GM21528 (cell line): ENCODE measurements at regions not wholly inside any gene's neighbourhood (a gene's known extent, or its start where the extent isn't known, plus 50 kb on each side); places are given as distances from the start of the nearest gene placed in this dataset.
"Not testable (repeated sequence)": the region's sequence is repeated elsewhere in the genome, so short reads cannot be mapped to it uniquely, and the experiment has no call there.

Source experiments
- ATAC-seq: cut with Tn5 transposase; IDR thresholded peaks from one replicate; pipeline ENCODE4 v1.9.1; 2021; ENCODE audit warnings: mild to moderate bottlenecking, moderate library complexity; ENCODE audit not compliant: unreplicated experiment, low FRiP score

GRCh38 chr3:153640689-153641665 lies 479.0 kb downstream of the RAP2B start:
- ATAC-seq: no peak

GRCh38 chr3:153642576-153642975 lies 478.6 kb upstream of the ARHGEF26 start:
- ATAC-seq: not testable (repeated sequence)

GRCh38 chr3:153643471-153643870 lies 477.7 kb upstream of the ARHGEF26 start:
- not testable (repeated sequence) for ATAC-seq

GRCh38 chr3:153649286-153649839 lies 471.8 kb upstream of the ARHGEF26 start:
- no peak for ATAC-seq

GRCh38 chr3:153652076-153652475 lies 469.1 kb upstream of the ARHGEF26 start:
- ATAC-seq: no peak

- no peak for ATAC-seq
Observed at GRCh38 chr3:153657046-153657445, 464.1 kb upstream of the ARHGEF26 start.

- no peak for ATAC-seq
Observed at GRCh38 chr3:153657461-153657860, 463.7 kb upstream of the ARHGEF26 start.

GRCh38 chr3:153658136-153658535 lies 463.1 kb upstream of the ARHGEF26 start:
- no peak for ATAC-seq

GRCh38 chr3:153666991-153667740 lies 454.0 kb upstream of the ARHGEF26 start:
- ATAC-seq: no peak

- ATAC-seq: no peak
Observed at GRCh38 chr3:153669527-153669926, 451.7 kb upstream of the ARHGEF26 start.

- ATAC-seq: no peak
Observed at GRCh38 chr3:153670577-153670976, 450.6 kb upstream of the ARHGEF26 start.

- ATAC-seq: no peak
Observed at GRCh38 chr3:153673853-153674252, 447.3 kb upstream of the ARHGEF26 start.

GRCh38 chr3:153679714-153680113 lies 441.5 kb upstream of the ARHGEF26 start:
- ATAC-seq: no peak

- ATAC-seq: no peak
Observed at GRCh38 chr3:153680526-153680925, 440.7 kb upstream of the ARHGEF26 start.

- no peak for ATAC-seq
Observed at GRCh38 chr3:153681057-153681456, 440.1 kb upstream of the ARHGEF26 start.

GRCh38 chr3:153688301-153689120 lies 432.7 kb upstream of the ARHGEF26 start:
- ATAC-seq: no peak

GRCh38 chr3:153693207-153693606 lies 428.0 kb upstream of the ARHGEF26 start:
- ATAC-seq: no peak

GRCh38 chr3:153702106-153702505 lies 419.1 kb upstream of the ARHGEF26 start:
- no peak for ATAC-seq

- ATAC-seq: no peak
Observed at GRCh38 chr3:153704115-153704514, 417.1 kb upstream of the ARHGEF26 start.

- ATAC-seq: no peak
Observed at GRCh38 chr3:153706706-153707105, 414.5 kb upstream of the ARHGEF26 start.
